ES-I3 (cell line): ENCODE measurements at regions not wholly inside any gene's neighbourhood (a gene's known extent, or its start where the extent isn't known, plus 50 kb on each side); places are given as distances from the start of the nearest gene placed in this dataset.
"Not testable (repeated sequence)": the region's sequence is repeated elsewhere in the genome, so short reads cannot be mapped to it uniquely, and the experiment has no call there.

Experiments used
- H3K36me3 ChIP-seq: 2 replicates; pipeline ENCODE4 v1.6.1; 2013; ENCODE audit warnings: mild to moderate bottlenecking, low read length, control low read depth, moderate library complexity; ENCODE audit not compliant: insufficient read depth
- H3K4me1 ChIP-seq: 2 replicates; pipeline ENCODE4 v1.6.1; 2013; ENCODE audit warnings: mild to moderate bottlenecking, control low read depth, low read length; ENCODE audit not compliant: insufficient read depth
- H3K9ac ChIP-seq: 2 replicates; pipeline ENCODE4 v1.6.1; 2013; ENCODE audit warnings: low read depth, mild to moderate bottlenecking, low read length, moderate library complexity
- H3K9me3 ChIP-seq: 2 replicates; pipeline ENCODE4 v1.6.1; 2013; ENCODE audit warnings: mild to moderate bottlenecking, low read length, moderate library complexity; ENCODE audit not compliant: control insufficient read depth, insufficient read depth

DNA sequence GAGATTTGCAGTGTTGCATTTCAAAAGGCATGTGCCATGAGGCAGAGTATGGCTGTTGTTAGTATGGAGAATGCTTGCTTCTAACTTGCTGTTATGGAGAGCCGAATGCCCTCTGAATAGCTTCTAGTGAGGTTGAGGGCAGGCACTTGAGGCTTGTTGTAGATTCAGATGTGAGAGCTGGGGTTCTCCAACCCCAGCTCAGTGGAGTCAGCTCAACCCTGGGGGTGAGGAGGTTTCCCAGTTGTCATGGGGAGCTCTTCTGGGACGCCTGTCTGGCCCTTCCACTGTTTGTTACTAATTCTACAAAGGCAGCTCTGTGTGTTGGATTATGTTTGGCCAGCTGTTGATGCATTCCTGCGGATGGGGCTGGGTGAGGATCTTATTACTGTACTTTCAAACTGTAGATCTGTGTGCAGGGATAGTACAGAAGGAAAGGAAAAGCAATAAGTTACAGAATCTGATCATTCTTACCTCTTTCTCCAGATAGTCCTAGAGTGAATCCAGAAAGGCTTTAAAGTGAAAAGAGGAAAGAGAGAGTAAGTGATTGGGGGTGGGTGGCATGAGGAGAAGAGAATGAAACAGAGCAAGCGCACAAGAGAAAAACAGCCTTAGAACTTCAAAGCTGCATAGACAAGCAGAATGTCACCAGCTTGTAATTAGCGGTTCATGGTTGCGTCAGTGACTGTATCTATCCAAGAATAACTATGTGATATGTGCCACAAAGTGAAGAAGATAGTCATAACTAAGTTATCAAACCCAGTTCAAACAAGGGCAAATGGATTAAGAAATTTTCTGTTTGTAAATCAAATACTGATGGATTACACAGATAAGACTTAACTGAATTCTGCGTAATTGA is 148.7 kb downstream of the PRL start:
- Histone ChIP-seq H3K9ac (no peak overlapping the region), H3K4me1 (peaks cover 31% of the 10 kb centered on the region), H3K36me3 (no peaks in the 10 kb centered on the region), H3K9me3 (no peaks in the 10 kb centered on the region)

DNA sequence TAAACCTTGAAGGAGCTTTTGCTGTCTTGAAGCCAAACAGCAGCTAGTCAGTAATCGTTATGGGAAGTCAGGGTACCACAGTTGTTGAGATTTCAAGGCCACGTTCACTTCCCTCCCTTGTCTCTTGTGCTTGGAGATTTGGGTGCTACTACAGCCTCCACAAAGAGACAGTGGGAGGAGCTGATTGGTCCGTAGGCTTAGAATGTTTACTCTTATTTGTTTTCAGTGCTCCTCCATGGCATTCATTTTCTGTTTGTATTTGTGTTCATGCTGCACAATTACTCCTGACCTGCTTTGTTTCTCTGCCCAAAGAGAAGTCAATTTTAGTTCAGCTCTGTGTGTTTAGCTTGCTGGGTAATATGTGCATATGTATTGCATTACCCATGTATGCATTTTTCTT is 147.7 kb downstream of the PRL start:
- Histone ChIP-seq H3K9ac (no peak overlapping the region), H3K4me1 (peaks cover 31% of the 10 kb centered on the region), H3K36me3 (no peaks in the 10 kb centered on the region), H3K9me3 (no peaks in the 10 kb centered on the region)

GRCh38 chr6:22149501-22150367 is 147.1 kb downstream of the PRL start:
- H3K9ac ChIP-seq, result no peak overlapping the region
- no peaks in the 10 kb centered on the region for H3K36me3 ChIP-seq
- no peaks in the 10 kb centered on the region for H3K9me3 ChIP-seq
- H3K4me1 ChIP-seq, result peaks cover 31% of the 10 kb centered on the region

GRCh38 chr6:22150368-22151035 is 146.3 kb downstream of the PRL start:
- peaks cover 24% of the 10 kb centered on the region for H3K4me1 ChIP-seq
- no peaks in the 10 kb centered on the region for H3K36me3 ChIP-seq
- H3K9me3 ChIP-seq, result no peaks in the 10 kb centered on the region
- no peak overlapping the region for H3K9ac ChIP-seq

GRCh38 chr6:22151892-22152291 is 144.9 kb downstream of the PRL start:
- Histone ChIP-seq H3K9me3 (no peaks in the 10 kb centered on the region), H3K9ac (no peak overlapping the region), H3K4me1 (peaks cover 19% of the 10 kb centered on the region), H3K36me3 (no peaks in the 10 kb centered on the region)

DNA sequence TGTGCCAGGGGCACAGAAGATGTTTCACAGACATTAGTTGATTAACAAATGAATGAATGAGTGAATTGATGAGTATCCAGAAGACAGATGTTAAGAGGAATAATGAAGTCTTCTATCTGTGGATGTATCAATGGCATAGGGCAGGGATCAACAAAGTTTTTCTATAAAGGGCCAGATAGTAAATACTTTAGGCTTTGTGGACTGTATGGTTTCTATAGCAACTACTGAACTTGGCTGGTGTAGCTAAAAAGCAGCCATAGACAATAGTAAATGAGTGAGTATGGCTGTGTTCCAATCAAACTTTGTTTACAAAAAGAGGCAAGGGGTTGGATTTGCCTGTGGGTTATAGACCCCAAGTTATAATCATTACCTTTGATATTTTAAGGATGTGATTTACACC is 144.0 kb downstream of the PRL start:
- no peaks in the 10 kb centered on the region for H3K36me3 ChIP-seq
- no peaks in the 10 kb centered on the region for H3K9me3 ChIP-seq
- H3K4me1 ChIP-seq, result peaks cover 10% of the 10 kb centered on the region
- H3K9ac ChIP-seq, result no peak overlapping the region

- H3K9me3 ChIP-seq, result no peaks in the 10 kb centered on the region
- H3K9ac ChIP-seq, result no peak overlapping the region
- peaks cover 3% of the 10 kb centered on the region; the same call in 1 of the 2 replicates for H3K4me1 ChIP-seq
- H3K36me3 ChIP-seq, result no peaks in the 10 kb centered on the region
These were observed 143.3 kb downstream of the PRL start for GRCh38 chr6:22153384-22154158.

DNA sequence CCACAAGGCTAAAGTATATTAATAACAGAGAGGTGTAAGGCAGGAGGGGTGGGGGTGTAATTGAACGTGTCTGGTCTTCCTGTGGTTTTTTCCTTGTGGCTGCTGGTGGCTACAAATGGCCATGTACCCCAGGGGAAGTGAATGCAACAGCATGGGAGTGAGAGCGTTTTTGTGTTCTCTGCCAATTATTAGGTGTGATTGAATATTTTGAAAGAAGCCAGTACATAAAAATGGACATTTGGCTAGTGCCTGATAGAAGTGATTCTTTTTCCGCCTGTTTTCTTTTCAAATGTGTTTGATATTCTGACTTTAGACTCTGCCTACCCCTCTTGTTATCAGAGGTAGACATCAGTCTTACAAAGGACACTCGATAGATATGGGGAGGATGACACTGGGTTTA is 141.3 kb downstream of the PRL start:
- H3K4me1 ChIP-seq, result no peaks in the 10 kb centered on the region
- no peaks in the 10 kb centered on the region for H3K36me3 ChIP-seq

DNA sequence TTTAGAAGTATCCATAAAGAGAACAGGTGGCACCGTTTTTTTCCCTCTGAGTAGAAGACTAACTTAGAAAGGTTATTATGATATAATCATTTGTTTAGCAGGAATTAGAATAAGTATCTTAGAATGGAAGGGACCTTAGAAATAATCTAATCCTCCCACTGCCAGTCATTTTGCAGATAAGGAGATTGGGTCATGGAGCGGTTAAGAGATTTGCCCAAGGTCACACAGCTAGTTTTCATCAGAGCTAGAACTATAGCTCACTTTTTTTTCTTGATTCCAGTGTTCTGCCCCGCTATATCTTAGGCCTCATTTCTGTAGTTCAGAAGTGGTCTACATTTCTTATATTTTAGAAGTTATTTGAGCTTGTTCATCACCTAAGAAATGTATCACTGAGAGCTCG is 139.6 kb downstream of the PRL start:
- Histone ChIP-seq H3K36me3 (no peaks in the 10 kb centered on the region), H3K4me1 (no peaks in the 10 kb centered on the region)

More for the DNA sequence above, 141.3 kb downstream of the PRL start:
- Histone ChIP-seq H3K9me3 (no peaks in the 10 kb centered on the region; the same call in 1 of the 2 replicates), H3K9ac (no peak overlapping the region)

GRCh38 chr6:22164236-22164635 is 132.6 kb downstream of the PRL start:
- Histone ChIP-seq H3K4me1 (no peaks in the 10 kb centered on the region), H3K9me3 (peaks cover 10% of the 10 kb centered on the region; the same call in 1 of the 2 replicates), H3K36me3 (no peaks in the 10 kb centered on the region), H3K9ac (no peak overlapping the region)

More for the DNA sequence above, 139.6 kb downstream of the PRL start:
- H3K9me3 ChIP-seq, result peaks cover 10% of the 10 kb centered on the region; the same call in 1 of the 2 replicates
- H3K9ac ChIP-seq, result no peak overlapping the region

DNA sequence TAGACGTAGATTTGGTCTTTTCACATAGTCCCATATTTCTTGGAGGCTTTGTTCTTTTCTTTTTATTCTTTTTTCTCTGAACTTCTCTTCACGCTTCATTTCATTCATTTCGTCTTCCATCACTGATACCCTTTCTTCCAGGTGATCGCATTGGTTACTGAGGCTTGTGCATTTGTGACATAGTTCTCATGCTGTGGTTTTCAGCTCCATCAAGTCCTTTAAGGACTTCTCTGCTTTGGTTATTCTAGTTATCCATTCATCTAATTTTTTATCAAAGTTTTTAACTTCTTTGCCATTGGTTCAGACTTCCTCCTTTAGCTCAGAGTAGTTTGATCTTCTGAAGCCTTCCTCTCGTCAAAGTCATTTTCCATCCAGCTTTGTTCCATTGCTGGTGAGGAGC is 125.8 kb downstream of the PRL start:
- H3K36me3 ChIP-seq, H3K4me1 ChIP-seq, H3K9ac ChIP-seq: not testable (repeated sequence)
- H3K9me3 ChIP-seq, result peaks cover 20% of the 10 kb centered on the region

DNA sequence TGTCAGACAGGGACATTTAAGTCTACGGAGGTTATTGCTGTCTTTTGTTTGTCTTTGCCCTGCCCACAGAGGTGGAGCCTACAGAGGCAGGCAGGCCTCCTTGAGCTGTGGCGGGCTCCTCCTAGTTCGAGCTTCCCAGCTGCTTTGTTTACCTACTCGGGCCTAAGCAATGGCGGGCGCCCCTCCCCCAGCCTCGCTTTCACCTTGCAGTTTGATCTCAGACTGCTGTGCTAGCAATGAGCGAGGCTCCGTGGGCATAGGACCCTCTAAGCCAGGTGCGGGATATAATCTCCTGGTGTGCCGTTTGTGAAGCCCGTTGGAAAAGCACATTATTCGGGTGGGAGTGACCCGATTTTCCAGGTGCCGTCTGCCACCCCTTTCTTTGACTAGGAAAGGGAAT is 125.0 kb downstream of the PRL start:
- H3K9ac ChIP-seq, H3K36me3 ChIP-seq, H3K4me1 ChIP-seq: not testable (repeated sequence)
- H3K9me3 ChIP-seq, result peaks cover 20% of the 10 kb centered on the region

DNA sequence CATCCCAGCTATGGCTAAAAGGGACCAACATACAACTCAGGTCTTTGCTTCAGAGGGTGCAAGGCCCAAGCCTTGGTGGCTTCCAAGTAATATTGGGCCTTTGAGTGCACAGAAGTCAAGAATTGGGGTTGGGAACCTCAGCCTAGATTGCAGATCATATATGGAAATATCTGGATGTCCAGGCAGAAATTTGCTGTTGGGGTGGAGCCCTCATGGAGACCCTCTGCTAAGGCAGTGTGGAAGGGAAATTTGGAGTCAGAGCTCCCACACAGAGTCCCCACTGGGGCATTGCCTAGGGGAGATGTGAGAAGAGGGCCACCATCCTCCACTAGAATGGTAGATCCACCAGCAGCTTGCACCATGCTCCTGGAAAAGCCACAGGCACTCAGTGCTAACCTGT is 123.5 kb downstream of the PRL start:
- Histone ChIP-seq H3K36me3 (no peaks in the 10 kb centered on the region; the same call in 1 of the 2 replicates), H3K9ac (no peak overlapping the region), H3K9me3 (peaks cover 20% of the 10 kb centered on the region), H3K4me1 (no peaks in the 10 kb centered on the region)

DNA sequence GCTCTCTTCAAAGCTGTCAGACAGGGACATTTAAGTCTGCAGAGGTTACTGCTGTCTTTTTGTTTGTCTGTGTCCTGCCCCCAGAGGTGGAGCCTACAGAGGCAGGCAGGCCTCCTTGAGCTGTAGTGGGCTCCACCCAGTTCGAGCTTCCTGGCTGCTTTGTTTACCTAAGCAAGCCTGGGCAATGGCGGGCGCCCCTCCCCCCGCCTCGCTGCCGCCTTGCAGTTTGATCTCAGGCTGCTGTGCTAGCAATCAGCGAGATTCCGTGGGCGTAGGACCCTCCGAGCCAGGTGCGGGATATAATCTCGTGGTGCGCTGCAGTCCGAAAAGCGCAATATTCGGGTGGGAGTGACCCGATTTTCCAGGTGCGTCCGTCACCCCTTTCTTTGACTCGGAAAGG is 116.6 kb downstream of the PRL start:
- not testable (repeated sequence) for H3K4me1 ChIP-seq, H3K36me3 ChIP-seq, H3K9ac ChIP-seq
- peaks cover 19% of the 10 kb centered on the region for H3K9me3 ChIP-seq
